Loucy (cell line): ENCODE measurements at regions not wholly inside any gene's neighbourhood (a gene's known extent, or its start where the extent isn't known, plus 50 kb on each side); places are given as distances from the start of the nearest gene placed in this dataset.

Source experiments
- H2AFZ ChIP-seq: fragments of 200-600 bp; sonication (generic); 2 replicates; pipeline ENCODE4 v1.6.0; 2016; ENCODE audit warnings: antibody characterized with exemption, mild to moderate bottlenecking, low read length, moderate library complexity
- H3F3A ChIP-seq: fragments of 200-600 bp; 2 replicates; pipeline ENCODE4 v1.6.0; 2016; ENCODE audit warnings: antibody characterized with exemption, low read depth, mild to moderate bottlenecking
- H3K27me3 ChIP-seq: fragments of 200-600 bp; sonication (generic); 2 replicates; pipeline ENCODE4 v1.6.1; 2014; ENCODE audit warnings: low read length, mild to moderate bottlenecking; ENCODE audit not compliant: insufficient read depth, poor library complexity, severe bottlenecking
- H3K36me3 ChIP-seq: fragments of 200-600 bp; sonication (generic); 2 replicates; pipeline ENCODE4 v1.6.1; 2016; ENCODE audit warnings: low read length; ENCODE audit not compliant: insufficient read depth
- H3K4me1 ChIP-seq: fragments of 200-600 bp; sonication (generic); 2 replicates; pipeline ENCODE4 v1.5.1; 2014; ENCODE audit warnings: low read length, mild to moderate bottlenecking; ENCODE audit not compliant: insufficient read depth, poor library complexity, severe bottlenecking
- H3K4me2 ChIP-seq: fragments of 200-600 bp; sonication (generic); 2 replicates; pipeline ENCODE4 v1.6.0; 2014; ENCODE audit warnings: antibody characterized with exemption, low read length, low read depth, mild to moderate bottlenecking; ENCODE audit not compliant: poor library complexity, severe bottlenecking
- H3K4me3 ChIP-seq: fragments of 200-600 bp; sonication (generic); 2 replicates; pipeline ENCODE4 v1.5.1; 2014; ENCODE audit warnings: low read length, mild to moderate bottlenecking, mixed read lengths; ENCODE audit not compliant: poor library complexity, severe bottlenecking
- H3K79me2 ChIP-seq: fragments of 200-600 bp; sonication (generic); 2 replicates; pipeline ENCODE4 v1.6.1; 2014; ENCODE audit warnings: low read length; ENCODE audit not compliant: insufficient read depth
- H3K9ac ChIP-seq: fragments of 200-600 bp; sonication (generic); 2 replicates; pipeline ENCODE4 v1.6.0; 2014; ENCODE audit warnings: mild to moderate bottlenecking, low read depth, low read length, moderate library complexity; ENCODE audit not compliant: poor library complexity, severe bottlenecking
- H3K9me2 ChIP-seq: fragments of 200-600 bp; sonication (generic); replicated peaks from 2 replicates; pipeline ENCODE4 v1.6.1; 2016; ENCODE audit warnings: low read depth, low read length, mixed read lengths
- H3K9me3 ChIP-seq: fragments of 200-600 bp; sonication (generic); 2 replicates; pipeline ENCODE4 v1.6.1; 2014; ENCODE audit warnings: mild to moderate bottlenecking, antibody characterized with exemption, low read length, low read depth; ENCODE audit not compliant: insufficient read depth
- H4K20me1 ChIP-seq: fragments of 200-600 bp; sonication (generic); 2 replicates; pipeline ENCODE4 v1.6.0; 2014; ENCODE audit warnings: antibody characterized with exemption, low read length, mild to moderate bottlenecking; ENCODE audit not compliant: insufficient read depth, poor library complexity, severe bottlenecking
- CTCF ChIP-seq: fragments of 200-600 bp; sonication (generic); conservative IDR thresholded peaks from 2 replicates; pipeline ENCODE4 v1.5.1; 2014; ENCODE audit warnings: mild to moderate bottlenecking, antibody characterized with exemption, low read length
- EZH2phosphoT487 ChIP-seq: fragments of 200-600 bp; IDR thresholded peaks from 2 replicates; pipeline ENCODE4 v1.6.1; 2018; ENCODE audit warnings: antibody characterized with exemption, mild to moderate bottlenecking, moderate library complexity, borderline replicate concordance

GRCh38 chr14:80325112-80325511 lies 113.8 kb upstream of the DIO2 start:
- Histone ChIP-seq H3K79me2 (no peaks in the 10 kb centered on the region), H3K36me3 (no peaks in the 10 kb centered on the region), H3K4me2 (no peak overlapping the region), H3F3A (no peaks in the 10 kb centered on the region), H3K9me3 (no peaks in the 10 kb centered on the region), H3K4me1 (no peaks in the 10 kb centered on the region), H3K4me3 (no peak overlapping the region), H2AFZ (no peak overlapping the region), H3K9ac (no peak overlapping the region), H3K9me2 (no peaks in the 10 kb centered on the region), H4K20me1 (no peaks in the 10 kb centered on the region), H3K27me3 (no peaks in the 10 kb centered on the region)
- TF ChIP-seq EZH2phosphoT487 (no peak), CTCF (no peak)

GRCh38 chr14:80324649-80325048 lies 113.3 kb upstream of the DIO2 start:
- H3K9me3 ChIP-seq = no peaks in the 10 kb centered on the region
- H3K4me3 ChIP-seq = no peak overlapping the region
- no peaks in the 10 kb centered on the region for H3F3A ChIP-seq
- H3K9ac ChIP-seq = no peak overlapping the region
- no peaks in the 10 kb centered on the region for H3K27me3 ChIP-seq
- no peaks in the 10 kb centered on the region for H3K36me3 ChIP-seq
- H3K9me2 ChIP-seq = no peaks in the 10 kb centered on the region
- H4K20me1 ChIP-seq = no peaks in the 10 kb centered on the region
- H3K79me2 ChIP-seq = no peaks in the 10 kb centered on the region
- no peak overlapping the region for H3K4me2 ChIP-seq
- H2AFZ ChIP-seq = no peak overlapping the region
- TF ChIP-seq CTCF = no peak
- no peak for TF ChIP-seq EZH2phosphoT487
- H3K4me1 ChIP-seq = no peaks in the 10 kb centered on the region

GRCh38 chr14:80323038-80323665 lies 111.8 kb upstream of the DIO2 start:
- Histone ChIP-seq H3K9me3 (no peaks in the 10 kb centered on the region), H4K20me1 (no peaks in the 10 kb centered on the region), H3K4me3 (no peak overlapping the region), H3K4me2 (no peak overlapping the region), H3K4me1 (no peaks in the 10 kb centered on the region), H3K27me3 (no peaks in the 10 kb centered on the region), H2AFZ (no peak overlapping the region), H3F3A (no peaks in the 10 kb centered on the region), H3K9me2 (no peaks in the 10 kb centered on the region), H3K9ac (no peak overlapping the region), H3K79me2 (no peaks in the 10 kb centered on the region), H3K36me3 (no peaks in the 10 kb centered on the region)
- TF ChIP-seq CTCF = no peak
- no peak for TF ChIP-seq EZH2phosphoT487
